Prostate gland (tissue), 2 donors: ENCODE measurements at regions not wholly inside any gene's neighbourhood (a gene's known extent, or its start where the extent isn't known, plus 50 kb on each side); places are given as distances from the start of the nearest gene placed in this dataset.

Source experiments
- DNase-seq: peaks from one replicate; pipeline ENCODE4 v3.0.0-alpha.2; 2019; ENCODE audit warnings: low spot score
- H3K27ac ChIP-seq, 2 donors: fragments of 200-600 bp; sonication (generic); 2 replicates each; pipeline ENCODE4 v1.5.1; 2017 to 2019
- H3K27me3 ChIP-seq: fragments of 200-600 bp; sonication (generic); replicated peaks from 2 replicates; pipeline ENCODE4 v1.5.1; 2019; ENCODE audit not compliant: insufficient read depth
- H3K36me3 ChIP-seq, 2 donors: fragments of 200-600 bp; sonication (generic); 1 replicate in 1 of 2; 2 replicates in 1 of 2; pipeline versions ENCODE4 v1.5.1 to v1.8.1; 2017 to 2019
- H3K4me1 ChIP-seq: fragments of 200-600 bp; sonication (generic); replicated peaks from 2 replicates; pipeline ENCODE4 v1.5.1; 2019
- H3K4me3 ChIP-seq, 2 donors: fragments of 200-600 bp; sonication (generic); 2 replicates each; pipeline ENCODE4 v1.5.1; 2017 to 2019
- H3K9me3 ChIP-seq: fragments of 200-600 bp; sonication (generic); 2 replicates; pipeline ENCODE4 v1.5.1; 2017
- CTCF ChIP-seq, 4 experiments: fragments of 200-600 bp in 2 of 4; fragments of 450-650 bp in 2 of 4; sonication (generic) in 2 of 4; IDR thresholded peaks; 1 replicate in 3 of 4; 2 replicates in 1 of 4; pipeline ENCODE4 v1.5.1; 2016 to 2019; ENCODE audit warnings: antibody characterized with exemption in 4 of 4, mild to moderate bottlenecking in 2 of 4, moderate library complexity in 2 of 4
- POLR2A ChIP-seq: fragments of 450-650 bp; IDR thresholded peaks from one replicate; pipeline ENCODE4 v1.6.1; 2016; ENCODE audit warnings: antibody characterized with exemption, mild to moderate bottlenecking
- POLR2AphosphoS5 ChIP-seq: sonication (generic); formaldehyde crosslinking; IDR thresholded peaks from one replicate; pipeline ENCODE4 v1.6.1; 2017; ENCODE audit warnings: antibody characterized with exemption
- WGBS: methylation state at CpG from one replicate; pipeline ENCODE4 v1.1.5; 2018; 5-methylcytosine and 5-hydroxymethylcytosine counted together
- intact Hi-C: fragments of 100-400 bp; cut with DNase I; formaldehyde crosslinking; loops from one replicate; pipeline ENCODE4 v1.14.2; 2022

GRCh38 chr18:71643822-71644221 lies 900.3 kb downstream of the CBLN2 start:
- Histone ChIP-seq H3K27me3 (no peaks in the 10 kb centered on the region), H3K4me1 (no peaks in the 10 kb centered on the region), H3K27ac (no peak overlapping the region), H3K9me3 (no peaks in the 10 kb centered on the region), H3K4me3 (no peak overlapping the region), H3K36me3 (no peaks in the 10 kb centered on the region)
- TF ChIP-seq POLR2AphosphoS5 (no peak), POLR2A (no peak), CTCF (IDR thresholded peaks at IDR 0.05) (no peak)
- DNase-seq, result no peak
- WGBS, result 97% methylated on average over 12 of the region's 12 CpGs
- intact Hi-C loops, result no loop called here

DNA sequence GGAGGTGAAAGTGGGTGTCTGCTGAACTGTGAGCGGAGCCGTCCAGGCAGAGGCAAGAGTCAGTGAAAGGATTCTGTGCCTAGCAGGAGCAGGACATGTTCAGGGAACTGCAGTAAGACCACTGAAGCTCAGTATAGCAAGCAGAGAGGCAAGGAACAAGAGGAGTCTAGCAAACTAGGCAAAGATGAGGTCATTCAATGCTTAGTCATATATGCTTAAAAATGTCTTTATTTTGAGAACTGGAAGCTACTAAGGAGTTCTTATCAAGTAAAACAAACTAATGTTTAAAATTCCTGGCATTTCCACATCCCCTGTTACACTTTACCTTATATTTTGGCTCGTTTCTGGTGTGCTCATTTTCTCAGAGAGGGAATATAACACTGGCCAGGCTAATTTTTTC lies 913.4 kb downstream of the CBLN2 start:
- TF ChIP-seq CTCF (IDR thresholded peaks at IDR 0.05) (no peak), POLR2A (no peak), POLR2AphosphoS5 (no peak)
- 75% methylated on average over 3 of the region's 3 CpGs for WGBS
- DNase-seq, result no peak
- Histone ChIP-seq H3K36me3 (no peaks in the 10 kb centered on the region), H3K4me1 (no peaks in the 10 kb centered on the region), H3K27ac (no peak overlapping the region), H3K9me3 (no peaks in the 10 kb centered on the region), H3K27me3 (no peaks in the 10 kb centered on the region), H3K4me3 (no peak overlapping the region)
- intact Hi-C loops, result no loop called here

GRCh38 chr18:71625556-71626090 lies 918.5 kb downstream of the CBLN2 start:
- no peak overlapping the region for H3K4me3 ChIP-seq
- H3K27me3 ChIP-seq, result no peaks in the 10 kb centered on the region
- 86% methylated on average over 1 of the region's 1 CpG for WGBS
- no peaks in the 10 kb centered on the region for H3K36me3 ChIP-seq
- no peaks in the 10 kb centered on the region for H3K9me3 ChIP-seq
- no peak for TF ChIP-seq CTCF (IDR thresholded peaks at IDR 0.05)
- no peak for TF ChIP-seq POLR2AphosphoS5
- TF ChIP-seq POLR2A, result no peak
- intact Hi-C loops, result no loop called here
- no peak overlapping the region for H3K27ac ChIP-seq
- H3K4me1 ChIP-seq, result no peaks in the 10 kb centered on the region
- DNase-seq, result no peak

DNA sequence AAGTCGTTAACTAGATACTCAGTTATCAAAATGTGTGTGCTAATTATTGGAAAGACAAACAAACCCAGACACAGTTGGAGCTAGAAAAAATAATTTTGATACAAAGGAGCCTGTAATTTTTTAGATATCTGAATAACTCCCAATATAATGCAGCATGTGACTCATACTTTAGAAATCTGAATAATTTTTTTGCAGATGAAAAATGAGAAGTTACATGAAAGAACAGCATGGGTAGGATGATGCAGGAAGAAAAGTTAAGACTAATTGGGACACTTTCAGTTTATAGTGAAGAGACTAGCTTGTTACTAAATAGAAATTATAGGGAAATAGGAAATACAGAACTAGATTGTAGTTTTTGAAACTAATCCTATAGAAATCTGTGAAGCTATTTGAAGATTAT lies 945.8 kb downstream of the CBLN2 start:
- no peak for DNase-seq
- TF ChIP-seq POLR2AphosphoS5 (no peak), POLR2A (no peak), CTCF (IDR thresholded peaks at IDR 0.05) (no peak)

GRCh38 chr18:71597219-71597618 lies 946.9 kb downstream of the CBLN2 start:
- no peaks in the 10 kb centered on the region for H3K9me3 ChIP-seq
- H3K27ac ChIP-seq, result no peak overlapping the region
- no peaks in the 10 kb centered on the region for H3K36me3 ChIP-seq
- DNase-seq, result no peak
- intact Hi-C loops, result no loop called here
- no peaks in the 10 kb centered on the region for H3K27me3 ChIP-seq
- H3K4me1 ChIP-seq, result no peaks in the 10 kb centered on the region
- whole genome bisulfite sequencing, result 50% methylated on average over 1 of the region's 1 CpG
- H3K4me3 ChIP-seq, result no peak overlapping the region
- no peak for TF ChIP-seq CTCF (IDR thresholded peaks at IDR 0.05)
- TF ChIP-seq POLR2A, result no peak
- TF ChIP-seq POLR2AphosphoS5, result no peak

More for the DNA sequence above, 945.8 kb downstream of the CBLN2 start:
- Histone ChIP-seq H3K9me3 (no peaks in the 10 kb centered on the region), H3K4me3 (no peak overlapping the region), H3K27ac (no peak overlapping the region), H3K36me3 (no peaks in the 10 kb centered on the region), H3K27me3 (no peaks in the 10 kb centered on the region), H3K4me1 (no peaks in the 10 kb centered on the region)
- intact Hi-C loops, result no loop called here
- 41% methylated on average over 1 of the region's 1 CpG for WGBS
